Amniotic epithelial cell (primary cell): ENCODE measurements at regions not wholly inside any gene's neighbourhood (a gene's known extent, or its start where the extent isn't known, plus 50 kb on each side); places are given as distances from the start of the nearest gene placed in this dataset.
"Not testable (repeated sequence)": the region's sequence is repeated elsewhere in the genome, so short reads cannot be mapped to it uniquely, and the experiment has no call there.

Experiments
- DNase-seq: peaks from one replicate; pipeline ENCODE4 v3.0.0-alpha.2; 2010; ENCODE audit warnings: low read depth

GRCh38 chr18:43341014-43341413, 63.7 kb upstream of the SYT4 start:
- DNase-seq = no peak

GRCh38 chr18:43350176-43350575, 72.9 kb upstream of the SYT4 start:
- no peak for DNase-seq

- no peak for DNase-seq
These were observed 87.2 kb upstream of the SYT4 start for GRCh38 chr18:43364535-43364934.

GRCh38 chr18:43367895-43368294, 90.6 kb upstream of the SYT4 start:
- DNase-seq = no peak

GRCh38 chr18:43369311-43369710, 92.0 kb upstream of the SYT4 start:
- DNase-seq = not testable (repeated sequence)

GRCh38 chr18:43372773-43373172, 95.5 kb upstream of the SYT4 start:
- DNase-seq = no peak

GRCh38 chr18:43380104-43380672, 102.9 kb upstream of the SYT4 start:
- no peak for DNase-seq

GRCh38 chr18:43382641-43383403, 105.5 kb upstream of the SYT4 start:
- no peak for DNase-seq

GRCh38 chr18:43389163-43389562, 111.9 kb upstream of the SYT4 start:
- DNase-seq = no peak

- no peak for DNase-seq
These were observed 114.9 kb upstream of the SYT4 start for GRCh38 chr18:43392168-43392567.

GRCh38 chr18:43393174-43393573, 115.9 kb upstream of the SYT4 start:
- DNase-seq = no peak

- no peak for DNase-seq
These were observed 119.0 kb upstream of the SYT4 start for GRCh38 chr18:43396266-43396665.

- DNase-seq = no peak
These were observed 121.3 kb upstream of the SYT4 start for GRCh38 chr18:43398601-43399000.

GRCh38 chr18:43405097-43405496, 127.8 kb upstream of the SYT4 start:
- no peak for DNase-seq

GRCh38 chr18:43414006-43414405, 136.7 kb upstream of the SYT4 start:
- DNase-seq = no peak

- DNase-seq = no peak
These were observed 142.8 kb upstream of the SYT4 start for GRCh38 chr18:43420091-43420490.

GRCh38 chr18:43420950-43421349, 143.7 kb upstream of the SYT4 start:
- no peak for DNase-seq

- no peak for DNase-seq
These were observed 145.2 kb upstream of the SYT4 start for GRCh38 chr18:43422518-43422917.

GRCh38 chr18:43435851-43436250, 158.6 kb upstream of the SYT4 start:
- DNase-seq = no peak

- no peak for DNase-seq
These were observed 164.8 kb upstream of the SYT4 start for GRCh38 chr18:43442131-43442530.

GRCh38 chr18:43442571-43442970, 165.3 kb upstream of the SYT4 start:
- no peak for DNase-seq

- DNase-seq = no peak
These were observed 188.2 kb upstream of the SYT4 start for GRCh38 chr18:43465483-43465882.

GRCh38 chr18:43471873-43472272, 194.6 kb upstream of the SYT4 start:
- no peak for DNase-seq

- DNase-seq = no peak
These were observed 203.8 kb upstream of the SYT4 start for GRCh38 chr18:43481069-43481468.
